Ovary (tissue), 7 donors: ENCODE measurements at regions not wholly inside any gene's neighbourhood (a gene's known extent, or its start where the extent isn't known, plus 50 kb on each side); places are given as distances from the start of the nearest gene placed in this dataset.

Experiments used
- DNase-seq, 5 donors: peaks; one replicate each; pipeline ENCODE4 v3.0.0-alpha.2; 2019 to 2020
- H3K27ac ChIP-seq, 2 donors: fragments of 200-600 bp; one replicate each; pipeline versions ENCODE4 v1.5.1 to v1.8.0; 2019 to 2022
- H3K27me3 ChIP-seq: fragments of 200-600 bp; one replicate; pipeline ENCODE4 v1.8.0; 2022
- H3K36me3 ChIP-seq: fragments of 200-600 bp; sonication (generic); one replicate; pipeline ENCODE4 v1.5.1; 2019
- H3K4me1 ChIP-seq: one replicate; pipeline ENCODE4 v1.8.1; 2013; ENCODE audit warnings: mild to moderate bottlenecking, moderate library complexity; ENCODE audit not compliant: insufficient read depth
- H3K4me3 ChIP-seq: fragments of 200-600 bp; sonication (generic); one replicate; pipeline ENCODE4 v1.5.1; 2017
- H3K9me3 ChIP-seq, 2 donors: fragments of 200-600 bp in 1 of 2; sonication (generic) in 1 of 2; one replicate each; pipeline versions ENCODE4 v1.5.1 to v1.8.1; 2013 to 2019; ENCODE audit warnings: mild to moderate bottlenecking in 1 of 2, moderate library complexity in 1 of 2
- CTCF ChIP-seq, 3 donors: fragments of 450-650 bp in 2 of 3; fragments of 200-600 bp in 1 of 3; IDR thresholded peaks; one replicate each; pipeline versions ENCODE4 v1.5.1 to v1.8.0; 2016 to 2022; ENCODE audit warnings: antibody characterized with exemption in 3 of 3, mild to moderate bottlenecking in 1 of 3
- EP300 ChIP-seq: sonication (generic); formaldehyde crosslinking; IDR thresholded peaks from one replicate; pipeline ENCODE4 v1.6.1; 2017; ENCODE audit warnings: antibody characterized with exemption
- POLR2A ChIP-seq: fragments of 450-650 bp; IDR thresholded peaks from one replicate; pipeline ENCODE4 v1.6.1; 2017; ENCODE audit warnings: antibody characterized with exemption, mild to moderate bottlenecking, moderate library complexity
- WGBS, 3 donors: extraction: QIAGEN DNeasy Blood & Tissue Kit in 1 of 3; methylation state at CpG; one replicate each; pipeline versions ENCODE4 v1.1.5 to v1.1.7; 2013 to 2017; 5-methylcytosine and 5-hydroxymethylcytosine counted together
- intact Hi-C, 4 donors: fragments of 100-400 bp; cut with DNase I; formaldehyde crosslinking; loops; one replicate each; pipeline versions ENCODE4 v1.11.0 to v1.15.1; 2022 to 2023
- donor health status: DM: no; HTN: no; CAD: no; lungs with moderate emphysema.
- donor health status: DM: no; HTN: no; CAD: no.
- donor health status: Bipolar disorder and iron deficiency.
- donor health status: DM: no; HTN: no; CAD: no.
- donor health status: DM: yes; HTN: yes; CAD: no.

- no peaks in the 10 kb centered on the region for H3K9me3 ChIP-seq
- H3K4me3 ChIP-seq = no peak overlapping the region
- H3K4me1 ChIP-seq = no peaks in the 10 kb centered on the region
- no peaks in the 10 kb centered on the region for H3K36me3 ChIP-seq
- no peaks in the 10 kb centered on the region for H3K27me3 ChIP-seq
- no peak for TF ChIP-seq POLR2A
- TF ChIP-seq EP300 = no peak
- TF ChIP-seq CTCF (IDR thresholded peaks at IDR 0.05) = no peak
- DNase-seq = no peak
- no peak overlapping the region for H3K27ac ChIP-seq
- 73 to 77% (median 77%) methylated on average over 9 of the region's 9 CpGs for WGBS, 3 donors
- intact Hi-C loops = no loop called here
These were observed 697.0 kb upstream of the ID2 start for GRCh38 chr2:7984693-7985353.

GRCh38 chr2:7986431-7986830 lies 695.4 kb upstream of the ID2 start:
- no peaks in the 10 kb centered on the region for H3K36me3 ChIP-seq
- H3K4me3 ChIP-seq = no peak overlapping the region
- H3K27ac ChIP-seq = no peak overlapping the region
- H3K4me1 ChIP-seq = no peaks in the 10 kb centered on the region
- no peak for DNase-seq
- no peaks in the 10 kb centered on the region for H3K9me3 ChIP-seq
- intact Hi-C loops = no loop called here
- H3K27me3 ChIP-seq = no peaks in the 10 kb centered on the region
- TF ChIP-seq CTCF (IDR thresholded peaks at IDR 0.05) (no peak), EP300 (no peak), POLR2A (no peak)
- WGBS, 3 donors = 87 to 94% (median 93%) methylated on average over 3 of the region's 3 CpGs

- DNase-seq = no peak
- TF ChIP-seq POLR2A (no peak), EP300 (no peak), CTCF (IDR thresholded peaks at IDR 0.05) (no peak)
- Histone ChIP-seq H3K4me3 (no peak overlapping the region), H3K36me3 (no peaks in the 10 kb centered on the region), H3K27ac (no peak overlapping the region), H3K27me3 (no peaks in the 10 kb centered on the region), H3K9me3 (no peaks in the 10 kb centered on the region), H3K4me1 (no peaks in the 10 kb centered on the region)
- intact Hi-C loops = no loop called here
These were observed 693.9 kb upstream of the ID2 start for GRCh38 chr2:7987992-7988391.

- TF ChIP-seq CTCF (IDR thresholded peaks at IDR 0.05) = no peak
- no peak for TF ChIP-seq POLR2A
- no peak for TF ChIP-seq EP300
- DNase-seq = no peak
- intact Hi-C loops = no loop called here
- H3K4me3 ChIP-seq = no peak overlapping the region
- H3K27ac ChIP-seq = no peak overlapping the region
- H3K36me3 ChIP-seq = no peaks in the 10 kb centered on the region
- WGBS, 3 donors = 79 to 90% (median 86%) methylated on average over 1 of the region's 1 CpG
- no peaks in the 10 kb centered on the region for H3K27me3 ChIP-seq
- no peaks in the 10 kb centered on the region for H3K9me3 ChIP-seq
- no peaks in the 10 kb centered on the region for H3K4me1 ChIP-seq
These were observed 693.4 kb upstream of the ID2 start for GRCh38 chr2:7988440-7988839.
